ENCODE measurements at regions not wholly inside any gene's neighbourhood (a gene's known extent, or its start where the extent isn't known, plus 50 kb on each side); places are given as distances from the start of the nearest gene placed in this dataset.

DNA sequence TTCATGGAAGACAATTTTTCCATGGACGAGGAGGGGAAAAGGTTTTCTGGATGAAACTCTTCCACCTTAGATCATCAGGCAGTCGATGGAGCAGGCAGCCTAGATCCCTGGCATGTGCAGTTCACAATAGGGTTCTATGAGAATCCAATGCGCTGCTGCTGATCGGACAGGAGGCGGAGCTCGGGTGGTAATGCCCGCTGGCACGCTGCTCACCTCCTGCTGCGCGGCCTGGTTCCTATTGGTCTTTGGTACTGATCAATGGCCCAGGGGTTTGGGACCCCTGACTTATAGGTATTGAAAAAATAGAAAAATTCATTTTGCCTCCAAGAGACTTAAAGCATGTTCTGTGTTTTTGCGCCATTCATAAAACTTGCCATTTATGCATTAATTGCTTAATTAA lies 793.9 kb upstream of the NR2F2 start:
- TF ChIP-seq, protein P1, sequence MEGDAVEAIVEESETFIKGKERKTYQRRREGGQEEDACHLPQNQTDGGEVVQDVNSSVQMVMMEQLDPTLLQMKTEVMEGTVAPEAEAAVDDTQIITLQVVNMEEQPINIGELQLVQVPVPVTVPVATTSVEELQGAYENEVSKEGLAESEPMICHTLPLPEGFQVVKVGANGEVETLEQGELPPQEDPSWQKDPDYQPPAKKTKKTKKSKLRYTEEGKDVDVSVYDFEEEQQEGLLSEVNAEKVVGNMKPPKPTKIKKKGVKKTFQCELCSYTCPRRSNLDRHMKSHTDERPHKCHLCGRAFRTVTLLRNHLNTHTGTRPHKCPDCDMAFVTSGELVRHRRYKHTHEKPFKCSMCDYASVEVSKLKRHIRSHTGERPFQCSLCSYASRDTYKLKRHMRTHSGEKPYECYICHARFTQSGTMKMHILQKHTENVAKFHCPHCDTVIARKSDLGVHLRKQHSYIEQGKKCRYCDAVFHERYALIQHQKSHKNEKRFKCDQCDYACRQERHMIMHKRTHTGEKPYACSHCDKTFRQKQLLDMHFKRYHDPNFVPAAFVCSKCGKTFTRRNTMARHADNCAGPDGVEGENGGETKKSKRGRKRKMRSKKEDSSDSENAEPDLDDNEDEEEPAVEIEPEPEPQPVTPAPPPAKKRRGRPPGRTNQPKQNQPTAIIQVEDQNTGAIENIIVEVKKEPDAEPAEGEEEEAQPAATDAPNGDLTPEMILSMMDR (IDR thresholded peaks at IDR 0.05; ENCODE audit: low read depth, low read length), result no peak

DNA sequence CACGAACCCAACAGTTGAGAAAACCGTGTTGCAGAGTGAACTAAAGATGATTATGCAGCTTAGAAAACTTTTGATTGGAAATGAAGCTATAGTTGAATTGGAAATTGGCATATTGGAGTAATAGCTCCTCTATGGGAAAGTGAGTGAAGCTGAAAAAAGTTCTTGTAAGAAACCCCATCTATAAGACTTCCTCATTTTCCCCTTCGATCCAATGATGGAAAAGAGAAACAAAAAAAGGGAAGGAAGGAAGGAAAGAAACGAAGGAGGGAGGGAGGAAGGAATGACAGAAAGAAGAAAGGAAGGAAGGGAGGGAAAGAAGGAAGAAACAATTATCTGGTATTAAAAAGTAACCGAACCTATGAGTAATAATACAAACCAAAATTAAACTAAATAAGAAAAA lies 791.8 kb upstream of the NR2F2 start:
- no peaks in the 10 kb centered on the region for H3K36me3 ChIP-seq
- no peak for DNase-seq (ENCODE audit: low read depth in 1 of 2, low spot score in 1 of 2)
- H3K27ac ChIP-seq, result no peak overlapping the region
- H3K4me1 ChIP-seq (ENCODE audit: low read depth), result no peaks in the 10 kb centered on the region
- TF ChIP-seq, protein P1 (IDR thresholded peaks at IDR 0.05; ENCODE audit: low read depth, low read length), result no peak
- no peak overlapping the region for H3K4me3 ChIP-seq
- H3K9me3 ChIP-seq (ENCODE audit: low read depth), result no peaks in the 10 kb centered on the region
- no peaks in the 10 kb centered on the region for H3K27me3 ChIP-seq

More for the DNA sequence above, 793.9 kb upstream of the NR2F2 start:
- no peak for DNase-seq (ENCODE audit: low read depth in 1 of 2, low spot score in 1 of 2)
- no peaks in the 10 kb centered on the region for H3K27me3 ChIP-seq
- peaks cover under 1% of the 10 kb centered on the region for H3K4me1 ChIP-seq (ENCODE audit: low read depth)
- H3K27ac ChIP-seq, result no peak overlapping the region
- H3K36me3 ChIP-seq, result no peaks in the 10 kb centered on the region
- no peak overlapping the region for H3K4me3 ChIP-seq
- H3K9me3 ChIP-seq (ENCODE audit: low read depth), result no peaks in the 10 kb centered on the region

DNA sequence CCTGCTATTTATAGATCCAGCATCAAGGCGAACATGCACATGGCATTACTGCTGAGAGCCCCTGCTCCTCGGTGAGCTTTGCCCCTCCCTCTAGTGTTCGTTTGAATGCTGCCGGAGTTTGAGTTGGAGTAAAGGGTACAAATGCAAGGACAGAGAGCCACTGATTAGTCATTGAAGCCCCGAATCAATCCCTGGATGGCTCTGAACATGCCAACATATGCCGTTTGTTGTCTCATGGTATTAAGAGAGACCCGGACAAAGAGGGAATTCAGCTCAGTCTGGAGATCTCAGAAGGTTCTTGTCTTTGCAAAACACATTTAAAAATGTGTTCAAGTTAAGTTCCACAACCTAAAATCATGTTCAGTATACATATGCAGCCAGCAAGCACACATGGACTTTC lies 789.2 kb upstream of the NR2F2 start:
- Histone ChIP-seq H3K4me3 (no peak overlapping the region), H3K36me3 (no peaks in the 10 kb centered on the region), H3K27me3 (no peaks in the 10 kb centered on the region), H3K9me3 (ENCODE audit: low read depth) (no peaks in the 10 kb centered on the region), H3K27ac (no peak overlapping the region), H3K4me1 (ENCODE audit: low read depth) (no peaks in the 10 kb centered on the region)
- DNase-seq (ENCODE audit: low read depth in 1 of 2, low spot score in 1 of 2), result peak in 1 of 2 donors; percentile 43
- TF ChIP-seq, protein P1 (IDR thresholded peaks at IDR 0.05; ENCODE audit: low read depth, low read length), result no peak

DNA sequence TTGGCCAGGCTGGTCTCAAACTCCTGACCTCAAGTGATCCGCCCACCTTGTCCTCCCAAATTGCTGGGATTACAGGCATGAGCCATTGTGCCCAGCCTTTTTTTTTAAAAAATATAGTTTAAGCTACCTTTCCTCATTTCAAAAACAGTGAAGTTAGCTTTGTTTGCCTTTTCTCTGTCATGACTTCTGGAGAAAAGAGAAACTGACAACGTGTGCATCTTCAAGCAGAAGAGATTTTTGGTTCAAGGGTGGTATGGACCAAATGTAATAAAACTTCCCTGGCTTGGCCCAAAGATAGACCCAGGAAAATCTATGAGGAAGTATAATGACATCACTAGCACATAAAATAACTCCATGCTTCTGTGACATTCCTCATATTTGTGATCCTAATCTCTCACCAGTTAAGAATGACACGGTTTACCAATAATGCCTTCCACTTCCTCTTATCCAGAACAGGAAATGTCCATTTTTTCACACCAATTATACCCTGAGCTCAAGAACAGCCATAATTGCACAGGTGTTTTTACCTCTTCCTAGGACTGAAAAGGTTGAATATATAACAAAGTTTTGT lies 781.2 kb upstream of the NR2F2 start:
- no peak for DNase-seq (ENCODE audit: low read depth in 1 of 2, low spot score in 1 of 2)
- Histone ChIP-seq H3K27ac (no peak overlapping the region), H3K36me3 (no peaks in the 10 kb centered on the region), H3K27me3 (no peaks in the 10 kb centered on the region), H3K4me1 (ENCODE audit: low read depth) (no peaks in the 10 kb centered on the region), H3K4me3 (no peak overlapping the region), H3K9me3 (ENCODE audit: low read depth) (no peaks in the 10 kb centered on the region)
- TF ChIP-seq, protein P1 (IDR thresholded peaks at IDR 0.05; ENCODE audit: low read depth, low read length), result no peak

DNA sequence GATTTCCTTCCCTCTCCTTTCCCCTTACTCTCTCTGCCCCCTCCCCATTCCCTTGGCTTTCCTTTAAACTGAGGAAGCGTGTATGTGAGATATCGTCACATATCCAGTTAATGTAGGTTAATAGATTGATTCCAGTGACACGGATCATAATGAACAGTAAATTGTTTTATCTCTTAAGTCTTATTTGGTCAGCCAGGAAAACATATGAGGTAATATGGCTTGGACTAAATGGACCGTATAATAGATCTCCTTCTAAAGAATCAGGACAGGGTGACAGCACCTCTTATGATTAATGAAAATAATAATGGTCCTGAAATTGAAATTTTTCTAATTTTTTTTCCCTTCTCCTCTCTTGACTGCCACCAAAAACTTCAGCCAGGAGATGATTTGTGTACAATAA lies 779.8 kb upstream of the NR2F2 start:
- Histone ChIP-seq H3K27ac (no peak overlapping the region), H3K36me3 (no peaks in the 10 kb centered on the region), H3K27me3 (no peaks in the 10 kb centered on the region), H3K9me3 (ENCODE audit: low read depth) (no peaks in the 10 kb centered on the region), H3K4me1 (ENCODE audit: low read depth) (no peaks in the 10 kb centered on the region), H3K4me3 (no peak overlapping the region)
- DNase-seq (ENCODE audit: low read depth in 1 of 2, low spot score in 1 of 2), result no peak
- TF ChIP-seq, protein P1 (IDR thresholded peaks at IDR 0.05; ENCODE audit: low read depth, low read length), result no peak

Measured in cardiac muscle cell (in vitro differentiated cells and primary cell).